Loucy (cell line): ENCODE measurements at regions not wholly inside any gene's neighbourhood (a gene's known extent, or its start where the extent isn't known, plus 50 kb on each side); places are given as distances from the start of the nearest gene placed in this dataset.

Source experiments
- H2AFZ ChIP-seq: fragments of 200-600 bp; sonication (generic); 2 replicates; pipeline ENCODE4 v1.6.0; 2016; ENCODE audit warnings: antibody characterized with exemption, mild to moderate bottlenecking, low read length, moderate library complexity
- H3F3A ChIP-seq: fragments of 200-600 bp; 2 replicates; pipeline ENCODE4 v1.6.0; 2016; ENCODE audit warnings: antibody characterized with exemption, low read depth, mild to moderate bottlenecking
- H3K27me3 ChIP-seq: fragments of 200-600 bp; sonication (generic); 2 replicates; pipeline ENCODE4 v1.6.1; 2014; ENCODE audit warnings: low read length, mild to moderate bottlenecking; ENCODE audit not compliant: insufficient read depth, poor library complexity, severe bottlenecking
- H3K36me3 ChIP-seq: fragments of 200-600 bp; sonication (generic); 2 replicates; pipeline ENCODE4 v1.6.1; 2016; ENCODE audit warnings: low read length; ENCODE audit not compliant: insufficient read depth
- H3K4me1 ChIP-seq: fragments of 200-600 bp; sonication (generic); 2 replicates; pipeline ENCODE4 v1.5.1; 2014; ENCODE audit warnings: low read length, mild to moderate bottlenecking; ENCODE audit not compliant: insufficient read depth, poor library complexity, severe bottlenecking
- H3K4me2 ChIP-seq: fragments of 200-600 bp; sonication (generic); 2 replicates; pipeline ENCODE4 v1.6.0; 2014; ENCODE audit warnings: antibody characterized with exemption, low read length, low read depth, mild to moderate bottlenecking; ENCODE audit not compliant: poor library complexity, severe bottlenecking
- H3K4me3 ChIP-seq: fragments of 200-600 bp; sonication (generic); 2 replicates; pipeline ENCODE4 v1.5.1; 2014; ENCODE audit warnings: low read length, mild to moderate bottlenecking, mixed read lengths; ENCODE audit not compliant: poor library complexity, severe bottlenecking
- H3K79me2 ChIP-seq: fragments of 200-600 bp; sonication (generic); 2 replicates; pipeline ENCODE4 v1.6.1; 2014; ENCODE audit warnings: low read length; ENCODE audit not compliant: insufficient read depth
- H3K9ac ChIP-seq: fragments of 200-600 bp; sonication (generic); 2 replicates; pipeline ENCODE4 v1.6.0; 2014; ENCODE audit warnings: mild to moderate bottlenecking, low read depth, low read length, moderate library complexity; ENCODE audit not compliant: poor library complexity, severe bottlenecking
- H3K9me2 ChIP-seq: fragments of 200-600 bp; sonication (generic); replicated peaks from 2 replicates; pipeline ENCODE4 v1.6.1; 2016; ENCODE audit warnings: low read depth, low read length, mixed read lengths
- H3K9me3 ChIP-seq: fragments of 200-600 bp; sonication (generic); 2 replicates; pipeline ENCODE4 v1.6.1; 2014; ENCODE audit warnings: mild to moderate bottlenecking, antibody characterized with exemption, low read length, low read depth; ENCODE audit not compliant: insufficient read depth
- H4K20me1 ChIP-seq: fragments of 200-600 bp; sonication (generic); 2 replicates; pipeline ENCODE4 v1.6.0; 2014; ENCODE audit warnings: antibody characterized with exemption, low read length, mild to moderate bottlenecking; ENCODE audit not compliant: insufficient read depth, poor library complexity, severe bottlenecking
- CTCF ChIP-seq: fragments of 200-600 bp; sonication (generic); conservative IDR thresholded peaks from 2 replicates; pipeline ENCODE4 v1.5.1; 2014; ENCODE audit warnings: mild to moderate bottlenecking, antibody characterized with exemption, low read length
- EZH2phosphoT487 ChIP-seq: fragments of 200-600 bp; IDR thresholded peaks from 2 replicates; pipeline ENCODE4 v1.6.1; 2018; ENCODE audit warnings: antibody characterized with exemption, mild to moderate bottlenecking, moderate library complexity, borderline replicate concordance

- no peaks in the 10 kb centered on the region for H3K9me3 ChIP-seq
- no peaks in the 10 kb centered on the region for H3K36me3 ChIP-seq
- H3K79me2 ChIP-seq: no peaks in the 10 kb centered on the region
- TF ChIP-seq CTCF: no peak
- no peaks in the 10 kb centered on the region for H3K27me3 ChIP-seq
- no peaks in the 10 kb centered on the region for H4K20me1 ChIP-seq
- H3K4me3 ChIP-seq: no peak overlapping the region
- no peak overlapping the region for H3K4me2 ChIP-seq
- no peak overlapping the region for H3K9ac ChIP-seq
- H3K9me2 ChIP-seq: no peaks in the 10 kb centered on the region
- H2AFZ ChIP-seq: no peak overlapping the region
- H3K4me1 ChIP-seq: no peaks in the 10 kb centered on the region
- no peaks in the 10 kb centered on the region for H3F3A ChIP-seq
Observed at GRCh38 chr6:40930555-40930954, 108.5 kb downstream of the UNC5CL start.

- H3K79me2 ChIP-seq: no peaks in the 10 kb centered on the region
- H2AFZ ChIP-seq: no peak overlapping the region
- H3F3A ChIP-seq: no peaks in the 10 kb centered on the region
- no peaks in the 10 kb centered on the region for H3K4me1 ChIP-seq
- no peaks in the 10 kb centered on the region for H4K20me1 ChIP-seq
- no peak for TF ChIP-seq CTCF
- TF ChIP-seq EZH2phosphoT487: no peak
- H3K4me3 ChIP-seq: no peak overlapping the region
- H3K27me3 ChIP-seq: no peaks in the 10 kb centered on the region
- H3K9me2 ChIP-seq: no peaks in the 10 kb centered on the region
- no peak overlapping the region for H3K9ac ChIP-seq
- H3K9me3 ChIP-seq: no peaks in the 10 kb centered on the region
- no peaks in the 10 kb centered on the region for H3K36me3 ChIP-seq
- H3K4me2 ChIP-seq: no peak overlapping the region
Observed at GRCh38 chr6:40930045-40930444, 109.0 kb downstream of the UNC5CL start.

- Histone ChIP-seq H3K4me2 (no peak overlapping the region), H3K36me3 (no peaks in the 10 kb centered on the region), H3K9ac (no peak overlapping the region), H3K79me2 (no peaks in the 10 kb centered on the region), H2AFZ (no peak overlapping the region), H3K4me3 (no peak overlapping the region), H3K9me2 (no peaks in the 10 kb centered on the region), H3F3A (no peaks in the 10 kb centered on the region), H3K27me3 (no peaks in the 10 kb centered on the region), H3K4me1 (no peaks in the 10 kb centered on the region), H3K9me3 (no peaks in the 10 kb centered on the region), H4K20me1 (no peaks in the 10 kb centered on the region)
- no peak for TF ChIP-seq CTCF
- no peak for TF ChIP-seq EZH2phosphoT487
Observed at GRCh38 chr6:40929176-40929575, 109.8 kb downstream of the UNC5CL start.
